KG1 (cell line): ENCODE measurements at regions not wholly inside any gene's neighbourhood (a gene's known extent, or its start where the extent isn't known, plus 50 kb on each side); places are given as distances from the start of the nearest gene placed in this dataset.

Experiments
- DNase-seq: peaks from one replicate; lab custom pipeline; 2025; lab: John Stamatoyannopoulos, UW

DNA sequence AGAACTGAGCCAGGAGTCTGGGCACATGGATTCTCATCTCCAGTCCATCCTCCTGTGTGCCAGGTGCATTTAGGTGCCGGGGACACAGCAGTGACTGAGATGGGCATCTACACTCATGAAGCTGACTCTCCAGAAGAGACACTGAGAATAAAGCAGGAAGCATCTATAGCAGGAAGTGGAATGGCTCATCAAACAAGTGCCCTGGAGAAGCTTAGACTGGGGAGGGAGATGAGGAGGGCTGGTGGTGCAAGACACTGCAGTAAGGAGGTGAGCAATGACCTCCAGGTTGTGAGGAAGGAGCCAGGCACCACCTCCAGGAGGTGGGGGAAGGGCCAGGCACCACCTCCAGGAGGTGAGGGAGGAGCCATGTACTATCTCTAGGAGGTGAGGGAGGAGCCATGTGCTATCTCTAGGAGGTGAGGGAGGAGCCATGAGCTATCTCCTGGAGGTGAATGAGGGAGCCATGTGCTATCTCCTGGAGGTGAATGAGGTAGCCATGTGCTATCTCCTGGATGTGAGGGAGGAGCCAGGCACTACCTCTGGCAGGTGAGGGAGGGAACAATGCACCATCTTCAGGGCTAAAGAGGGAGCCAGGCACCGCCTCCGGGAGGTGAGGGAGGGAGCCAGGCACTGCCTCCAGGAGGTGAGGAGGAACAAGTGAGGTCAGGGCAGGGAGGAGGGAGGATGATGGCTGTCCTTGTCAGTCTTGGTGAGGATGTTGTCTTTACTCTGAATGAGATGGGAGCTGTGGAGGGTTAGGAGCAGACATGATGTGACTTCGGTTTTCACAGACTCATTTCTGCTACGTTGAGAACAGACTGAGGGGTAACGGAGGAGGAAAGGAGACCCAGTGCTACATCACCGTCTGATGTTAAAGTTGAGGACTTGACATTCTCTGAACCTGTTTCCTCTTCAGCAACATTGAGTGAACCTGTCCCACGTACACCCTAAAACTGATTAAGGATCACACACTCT is 961.9 kb upstream of the TMEM132C start:
- no peak for DNase-seq

DNA sequence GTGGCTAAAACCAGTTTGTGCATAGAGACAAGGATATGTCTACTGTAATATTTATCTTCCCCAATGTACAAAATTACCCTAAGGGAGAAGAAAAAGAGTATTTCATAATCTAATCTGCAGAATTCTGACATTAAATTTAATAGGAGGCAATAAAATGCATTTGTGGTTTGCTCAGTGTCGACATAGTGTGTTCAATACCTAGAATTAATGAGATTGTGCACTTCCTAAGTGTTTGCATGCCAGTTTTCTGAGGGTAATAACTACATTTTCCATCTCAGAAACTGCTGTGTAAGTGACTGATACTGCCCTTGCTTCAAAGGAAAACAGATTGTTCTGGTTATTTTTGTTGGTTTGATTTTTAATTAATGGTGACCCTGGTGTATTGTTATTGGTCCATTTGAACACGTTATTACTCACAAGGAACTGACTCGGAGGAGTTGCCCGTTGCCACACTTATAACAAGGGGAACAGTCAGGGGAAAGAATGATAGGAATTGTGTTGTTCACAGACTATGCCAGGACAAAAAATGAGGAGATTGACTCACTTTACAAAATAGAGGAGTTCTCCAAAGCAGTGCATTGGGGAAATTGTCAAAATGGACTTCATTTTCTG is 960.3 kb upstream of the TMEM132C start:
- DNase-seq, result no peak

DNA sequence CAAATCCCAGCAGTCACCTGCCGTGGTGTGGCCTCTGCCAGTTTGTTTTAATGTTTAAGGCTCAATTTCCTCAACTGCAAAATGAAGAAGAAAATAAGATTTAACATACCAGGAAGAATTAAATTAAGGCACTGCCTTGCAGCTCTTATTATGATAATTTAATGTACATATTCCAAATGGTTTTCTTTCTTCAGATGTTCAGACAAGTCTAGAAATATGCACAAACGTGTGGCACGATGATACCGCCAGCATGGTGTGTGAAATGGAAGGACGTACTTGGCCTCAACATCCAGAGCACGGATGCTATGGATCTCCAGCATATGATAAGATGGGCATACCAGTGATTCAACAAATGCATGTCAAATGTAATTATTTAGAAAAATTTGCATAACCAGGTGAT is 959.4 kb upstream of the TMEM132C start:
- no peak for DNase-seq

DNA sequence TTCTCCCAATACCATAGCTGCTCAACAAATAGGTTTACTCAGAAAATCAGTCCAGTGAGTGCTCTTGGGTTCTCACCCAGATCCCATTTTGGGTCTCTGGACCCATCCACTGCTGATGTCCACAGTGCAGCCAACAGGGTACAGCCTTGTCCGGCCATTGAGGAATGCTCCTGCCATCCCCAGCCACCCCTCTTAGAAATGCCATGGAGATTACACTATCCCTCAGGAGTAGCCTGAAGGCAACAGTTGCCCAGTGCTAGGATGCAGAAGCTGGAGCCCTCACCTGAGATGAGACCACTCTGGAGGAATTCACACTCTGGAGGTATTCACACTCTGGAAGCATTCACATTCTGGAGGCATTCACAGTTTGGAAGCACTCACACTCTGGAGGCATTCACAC is 958.8 kb upstream of the TMEM132C start:
- no peak for DNase-seq

DNA sequence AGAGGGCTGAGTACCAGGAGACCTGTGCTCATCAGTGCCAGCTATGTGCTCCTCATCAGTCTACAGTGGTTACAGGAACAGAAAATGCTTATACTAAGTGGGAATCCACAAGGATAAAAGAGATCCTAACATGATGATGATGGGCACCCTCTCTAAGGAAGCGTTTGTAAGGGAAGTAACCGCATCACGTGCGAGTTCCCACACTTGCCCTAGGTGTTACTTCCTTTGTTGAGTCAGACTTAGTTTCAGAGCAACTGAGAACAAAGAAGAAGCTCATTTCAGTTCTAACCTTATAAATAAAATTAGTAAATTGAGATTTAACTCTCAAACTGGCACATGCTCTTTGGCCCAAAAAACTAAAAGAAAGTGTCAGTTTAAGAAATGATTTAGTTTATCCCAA is 956.4 kb upstream of the TMEM132C start:
- no peak for DNase-seq

DNA sequence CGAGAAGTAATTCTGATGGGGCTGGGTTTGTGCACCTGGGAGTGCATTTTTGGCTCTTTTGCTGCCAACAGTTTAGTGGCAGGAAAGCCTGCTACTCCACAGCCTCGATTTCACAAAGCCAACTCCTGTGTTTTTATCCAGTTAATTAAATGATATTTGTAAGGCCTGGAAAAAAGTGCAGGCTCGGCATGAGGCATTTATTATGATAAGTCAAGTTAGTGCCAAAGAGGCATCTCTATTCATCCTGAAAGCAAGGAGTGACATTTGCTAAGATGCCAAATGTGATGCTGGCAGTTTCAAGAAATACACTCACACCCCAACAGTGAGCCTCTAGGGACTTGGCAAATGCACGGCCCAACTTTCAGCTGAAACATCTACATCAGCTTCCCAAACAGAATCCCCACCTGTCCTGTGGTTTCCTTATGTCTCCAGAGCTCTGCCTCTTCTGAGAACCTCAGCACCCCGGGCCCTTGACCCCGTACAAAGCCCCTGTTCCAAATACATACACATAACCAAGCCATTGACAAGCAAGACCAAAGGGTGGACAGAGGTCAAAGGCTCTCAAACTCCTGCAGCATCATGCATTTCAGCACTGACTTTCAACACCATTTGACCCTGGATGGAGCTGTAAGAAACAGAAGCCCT is 955.1 kb upstream of the TMEM132C start:
- DNase-seq, result no peak

DNA sequence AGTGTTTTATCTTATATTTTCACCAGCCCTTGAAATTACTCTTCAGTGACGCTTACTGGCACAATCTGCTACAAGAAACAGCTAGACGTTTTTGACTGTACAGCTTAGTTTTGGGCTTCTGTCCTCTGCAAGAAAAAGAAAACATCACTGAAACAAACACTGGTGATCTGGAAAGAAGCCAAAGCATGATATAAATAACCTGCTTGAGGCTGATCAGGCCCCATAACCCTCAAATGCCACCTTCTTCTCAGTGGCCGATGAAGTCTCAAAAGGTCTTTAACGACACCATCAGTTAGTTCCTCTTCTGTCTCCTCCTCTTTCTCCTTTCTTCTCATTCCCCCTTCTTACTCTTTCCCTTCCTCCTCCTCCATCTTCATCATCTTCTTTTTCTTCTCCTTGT is 942.3 kb upstream of the TMEM132C start:
- DNase-seq, result no peak

DNA sequence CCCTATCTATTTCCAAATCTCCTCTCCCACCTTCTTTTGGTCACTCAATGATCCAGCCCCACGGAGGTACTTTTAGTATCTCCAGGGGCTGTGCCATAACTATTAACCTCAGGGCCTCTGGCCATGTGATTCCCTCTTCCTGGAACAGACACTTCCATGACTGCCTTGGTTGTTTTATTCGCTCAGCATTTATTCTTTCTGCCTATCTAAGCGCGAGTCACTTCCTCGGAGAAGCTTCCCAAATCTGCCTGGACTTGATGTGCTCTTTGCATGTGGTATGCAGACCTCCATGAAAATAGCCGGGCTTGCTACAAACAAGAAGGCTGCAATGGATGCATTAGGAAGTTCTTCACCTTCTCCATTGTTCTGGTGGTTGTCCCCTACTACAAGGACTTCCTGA is 939.0 kb upstream of the TMEM132C start:
- no peak for DNase-seq

DNA sequence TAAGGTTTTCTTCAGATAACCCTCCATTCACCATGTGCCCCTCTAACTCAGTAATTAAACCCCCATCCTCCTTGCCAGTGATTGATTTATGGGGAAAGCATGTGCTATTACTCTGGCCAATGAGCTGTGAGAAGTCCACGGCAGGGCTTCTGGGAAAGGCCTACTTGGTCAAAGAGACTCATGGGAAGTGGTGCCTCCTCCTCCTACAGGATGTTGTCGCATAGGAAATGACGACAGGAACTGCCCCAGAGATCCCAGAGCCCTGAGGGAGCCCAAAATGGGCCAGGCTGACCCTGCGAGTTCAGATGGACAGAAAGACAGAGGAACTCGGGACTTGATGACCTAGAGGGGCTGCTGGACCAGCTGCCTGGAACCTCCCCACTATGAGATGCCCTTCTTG is 938.1 kb upstream of the TMEM132C start:
- no peak for DNase-seq

DNA sequence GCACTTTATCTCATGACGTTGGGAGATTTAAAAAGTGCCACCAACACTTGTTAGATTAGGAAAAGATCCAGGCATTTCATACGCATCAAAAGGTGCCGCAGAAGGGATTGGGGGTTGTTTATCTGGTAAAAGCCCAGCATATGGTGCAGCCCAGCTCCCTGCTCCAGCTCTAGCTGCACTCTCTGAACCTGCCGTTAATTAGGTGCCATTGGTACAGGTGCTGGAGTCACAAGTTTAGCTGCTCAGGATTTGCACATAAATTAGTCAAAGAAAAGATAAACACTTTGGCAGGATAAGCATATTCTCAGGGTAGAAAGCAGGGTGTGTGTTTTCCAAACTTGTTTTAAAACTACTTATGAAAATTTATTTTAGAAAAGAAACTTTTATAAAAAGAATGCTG is 932.6 kb upstream of the TMEM132C start:
- no peak for DNase-seq

DNA sequence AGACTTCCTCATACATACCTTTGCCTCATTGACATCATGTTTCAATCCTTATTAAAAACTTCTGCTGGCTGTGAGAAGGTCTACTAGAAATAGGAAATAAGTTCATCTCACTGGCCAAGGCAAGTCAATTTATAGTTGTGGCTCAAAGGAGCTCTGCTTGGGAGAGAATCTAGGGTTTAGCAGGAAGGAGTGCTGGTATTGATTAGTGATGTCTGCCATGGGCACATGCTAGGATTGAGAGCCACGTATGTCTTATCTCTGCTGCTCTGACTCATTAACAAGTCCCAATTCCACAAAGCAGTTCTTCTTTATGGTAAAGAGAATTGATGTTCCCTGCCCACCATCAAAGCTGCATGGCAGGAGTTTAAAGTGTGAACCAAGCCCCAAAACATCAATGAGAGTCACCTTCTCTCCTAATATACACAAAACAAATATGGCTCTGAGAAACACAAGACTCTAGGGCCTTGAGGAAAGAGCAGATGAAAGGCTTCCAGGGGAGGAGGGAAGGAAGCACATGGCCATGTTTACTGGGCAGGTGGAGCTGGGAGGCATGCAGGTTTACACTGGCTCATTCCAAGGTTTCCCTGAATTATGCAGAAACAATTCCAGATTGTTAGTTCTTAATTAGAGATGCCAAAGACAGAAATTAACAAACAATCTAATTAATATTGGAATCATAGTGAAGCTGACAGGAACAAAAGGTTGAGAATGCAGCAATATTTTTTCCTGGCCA is 931.9 kb upstream of the TMEM132C start:
- DNase-seq, result no peak

DNA sequence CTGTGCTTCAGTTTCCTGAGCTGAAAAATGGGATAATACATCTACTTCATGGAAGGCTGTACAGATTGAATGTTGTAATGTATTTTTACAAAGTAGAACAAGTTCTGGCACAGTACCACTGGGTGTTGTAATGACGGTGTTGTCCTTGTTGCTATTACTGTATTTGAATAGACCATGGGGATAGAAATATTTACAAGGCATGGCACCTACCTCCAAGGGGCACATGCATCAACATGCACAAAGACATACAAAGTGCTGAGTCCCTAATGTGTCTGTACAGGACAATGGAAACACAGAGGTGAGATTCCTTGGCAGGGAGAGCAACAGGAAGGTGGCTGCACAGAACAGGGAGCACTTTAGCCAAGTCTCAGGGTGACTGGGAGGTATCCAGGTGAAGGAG is 930.6 kb upstream of the TMEM132C start:
- no peak for DNase-seq

DNA sequence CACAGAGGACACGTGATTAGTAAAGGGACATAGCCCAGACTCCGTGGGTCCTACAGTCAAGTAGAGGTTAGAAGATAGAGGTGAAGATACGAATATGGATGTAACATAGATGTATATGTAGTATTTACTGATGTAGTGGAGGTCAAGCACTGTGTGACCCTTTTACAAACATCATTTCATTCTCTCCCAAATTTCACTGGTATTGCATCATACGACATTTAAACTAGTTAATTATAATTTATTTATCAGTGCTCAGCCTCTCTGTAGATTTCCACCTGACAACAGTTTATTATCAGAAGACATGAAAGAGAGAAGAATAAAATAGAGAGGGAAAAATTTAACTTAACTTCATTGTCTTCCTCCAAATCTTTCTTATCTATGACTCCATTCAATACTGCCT is 927.9 kb upstream of the TMEM132C start:
- no peak for DNase-seq

DNA sequence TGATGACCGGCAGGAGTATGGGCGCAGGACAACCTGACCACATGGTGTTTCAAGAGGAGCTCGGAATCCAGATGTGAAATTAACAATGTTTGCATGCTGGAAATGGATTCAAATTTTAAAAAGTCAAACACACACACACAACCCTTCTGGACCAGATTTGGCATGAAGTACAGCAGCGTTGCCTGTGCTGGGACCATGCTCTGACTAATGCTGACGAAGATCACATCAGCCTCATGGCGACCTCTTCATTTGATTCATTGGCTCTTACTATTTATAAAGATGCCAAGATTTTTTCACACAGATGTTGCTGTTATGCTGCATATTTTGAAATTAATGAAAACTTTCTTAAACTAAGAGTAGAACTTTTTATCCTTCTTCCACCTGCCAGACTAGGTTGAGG is 926.6 kb upstream of the TMEM132C start:
- DNase-seq, result no peak

DNA sequence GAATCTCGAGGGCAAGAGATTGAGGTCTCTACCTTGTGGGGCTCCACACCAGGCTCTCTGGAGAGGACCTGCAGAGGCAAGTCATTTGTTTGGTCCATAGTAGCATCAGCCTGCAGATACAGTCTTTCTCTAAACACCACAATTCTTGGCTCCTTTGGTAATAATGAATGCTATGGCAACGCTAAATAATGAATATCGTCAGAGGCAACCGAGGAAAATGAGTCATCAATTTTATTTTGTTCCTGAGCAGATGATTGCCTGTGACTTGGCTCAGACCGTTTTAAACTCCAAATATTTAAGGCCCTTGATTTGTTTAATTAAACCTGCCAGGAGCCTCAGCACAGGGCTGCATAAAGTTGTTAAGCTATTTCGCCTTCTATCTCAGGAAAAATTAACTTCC is 924.1 kb upstream of the TMEM132C start:
- no peak for DNase-seq

DNA sequence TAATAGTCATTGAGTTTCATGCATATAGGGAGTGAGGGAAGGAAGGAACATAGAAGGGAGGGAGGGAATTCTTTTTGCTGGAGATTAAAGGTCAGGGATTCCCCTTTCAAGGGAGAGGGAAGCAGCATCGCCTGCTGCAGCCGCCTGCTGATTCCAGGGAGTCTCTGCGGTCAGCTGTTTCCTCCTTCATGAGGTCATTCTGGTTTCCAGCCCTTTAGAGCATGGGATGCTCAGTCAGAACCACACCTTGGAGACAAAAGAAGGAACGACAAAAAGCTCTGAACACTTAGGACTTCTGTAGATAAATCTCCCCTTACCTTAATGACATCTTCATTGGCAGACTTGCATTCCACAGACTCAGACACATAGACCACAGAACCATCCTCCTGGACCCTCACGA is 923.0 kb upstream of the TMEM132C start:
- DNase-seq, result no peak

DNA sequence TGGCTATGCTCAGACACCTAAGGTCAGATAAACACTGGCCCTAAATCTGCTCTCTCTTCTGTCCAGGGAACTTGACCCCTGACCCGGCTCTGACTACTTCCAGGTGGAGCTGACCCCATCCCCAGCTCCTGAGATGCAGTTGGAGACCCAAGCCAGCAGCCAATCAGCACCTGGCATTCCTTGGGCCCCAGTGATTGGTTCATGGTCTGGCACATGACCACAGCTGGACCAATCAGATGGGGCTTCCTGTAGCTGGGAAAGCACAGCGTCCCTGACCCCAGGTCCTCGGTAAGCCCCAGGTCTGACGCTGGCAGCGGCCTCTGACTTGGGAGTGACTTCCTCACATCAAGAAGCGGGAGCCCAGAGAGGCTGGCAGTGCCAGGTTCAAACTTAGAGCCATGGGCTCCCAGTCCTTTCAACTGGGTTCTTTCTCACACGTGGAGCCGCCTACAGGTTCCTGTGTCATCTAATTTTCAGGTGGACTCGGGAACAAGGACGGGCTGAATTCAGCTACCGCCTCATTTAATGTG is 915.4 kb upstream of the TMEM132C start:
- DNase-seq, result no peak

DNA sequence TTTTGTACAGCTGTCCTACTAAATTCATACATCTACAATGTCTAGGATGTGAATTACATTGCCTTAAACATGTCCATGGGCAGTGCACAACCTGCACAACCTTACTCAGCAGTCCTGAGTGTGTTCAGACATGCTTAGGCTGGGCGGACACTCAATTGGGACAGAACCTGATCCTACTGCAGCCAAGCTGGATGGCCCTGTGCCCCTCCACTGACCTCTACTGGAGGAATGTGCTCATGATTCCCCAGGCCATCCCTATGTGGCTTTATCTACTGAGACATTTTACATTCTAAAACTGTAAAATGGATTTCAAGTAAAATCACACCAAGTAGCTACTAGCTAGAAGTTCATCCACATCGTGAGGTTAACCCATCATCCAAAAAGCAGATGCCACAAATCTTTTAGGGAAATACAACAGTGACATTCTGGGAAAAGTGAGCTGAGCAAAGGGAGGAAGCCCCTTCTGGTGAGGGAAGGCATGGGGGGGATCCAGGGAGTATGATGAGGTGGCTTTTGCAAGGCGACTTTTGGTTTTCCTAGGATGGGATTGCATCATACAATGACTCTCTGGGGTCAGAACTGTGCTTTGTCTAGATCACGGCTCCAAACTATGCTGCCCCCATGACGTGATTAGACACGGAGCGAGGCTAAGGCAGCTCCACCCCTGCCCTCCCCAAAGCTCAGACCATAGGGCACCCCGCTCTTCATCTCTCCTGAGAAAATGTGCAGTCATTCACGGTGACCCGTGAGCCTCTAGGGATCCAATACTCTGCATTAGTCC is 911.7 kb upstream of the TMEM132C start:
- no peak for DNase-seq

DNA sequence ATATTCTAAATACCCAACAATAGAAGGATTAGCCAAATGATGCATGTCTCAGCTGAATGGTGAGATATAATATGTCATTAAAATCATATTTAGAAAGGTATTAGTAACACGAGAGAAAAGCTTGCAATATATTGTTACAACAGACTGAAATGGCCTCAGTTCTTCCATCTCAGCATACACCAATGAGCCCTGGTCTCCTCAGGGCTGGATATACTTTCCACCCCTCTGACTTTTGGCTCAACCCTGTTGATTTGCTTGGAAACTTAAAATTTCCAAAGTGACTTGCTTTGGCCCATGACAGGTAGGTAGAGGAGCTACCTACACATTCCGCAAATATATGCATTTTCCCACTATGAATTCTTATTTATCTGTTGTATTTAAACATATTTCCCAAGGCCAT is 908.1 kb upstream of the TMEM132C start:
- no peak for DNase-seq

DNA sequence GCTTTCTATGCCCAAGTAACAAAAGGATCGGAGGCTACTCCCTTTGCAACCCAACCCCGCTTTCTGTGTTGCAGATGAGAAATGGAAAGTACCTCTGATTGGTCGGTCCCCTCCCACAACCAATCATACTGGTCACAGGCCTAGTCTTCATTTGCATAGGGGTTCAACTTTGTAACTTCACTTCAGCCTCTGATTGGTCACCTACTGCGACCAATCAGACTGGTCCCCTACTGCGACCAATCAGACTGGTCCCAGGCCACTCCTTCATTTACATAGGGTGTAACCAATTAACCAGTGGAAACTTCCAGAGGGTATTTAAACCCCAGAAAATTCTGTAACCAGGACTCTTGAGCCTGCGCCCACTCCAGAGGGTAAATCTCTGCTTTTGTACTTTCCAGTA is 906.4 kb upstream of the TMEM132C start:
- no peak for DNase-seq

DNA sequence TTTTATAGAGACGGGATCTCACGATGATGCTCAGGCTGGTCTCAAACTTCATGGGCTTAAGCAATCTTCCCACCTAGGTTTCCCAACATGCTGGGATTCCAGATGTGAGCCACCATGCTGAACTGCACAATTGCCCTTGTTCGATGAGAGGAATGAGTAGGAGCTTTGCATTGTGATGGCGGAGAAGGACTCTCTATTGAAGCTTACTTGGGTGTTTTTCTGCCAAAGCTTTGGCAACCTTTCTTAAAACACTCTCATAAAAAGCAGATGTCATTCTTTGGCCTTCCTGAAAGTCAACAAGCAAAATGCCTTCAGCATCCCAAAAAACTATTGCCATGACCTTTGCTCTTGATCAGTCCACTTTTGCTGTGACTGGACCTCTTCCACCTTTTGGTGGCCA is 904.8 kb upstream of the TMEM132C start:
- DNase-seq, result no peak
